ENCODE measurements at regions not wholly inside any gene's neighbourhood (a gene's known extent, or its start where the extent isn't known, plus 50 kb on each side); places are given as distances from the start of the nearest gene placed in this dataset.

- no peak for TF ChIP-seq CTCF (IDR thresholded peaks at IDR 0.05)
- no peak for TF ChIP-seq POLR2A (IDR thresholded peaks at IDR 0.05)
Measured at GRCh38 chr6:4717856-4718255, 58.3 kb upstream of the CDYL start.

Data from sigmoid colon (tissue), 3 donors.